ENCODE measurements at regions not wholly inside any gene's neighbourhood (a gene's known extent, or its start where the extent isn't known, plus 50 kb on each side); places are given as distances from the start of the nearest gene placed in this dataset.

DNA sequence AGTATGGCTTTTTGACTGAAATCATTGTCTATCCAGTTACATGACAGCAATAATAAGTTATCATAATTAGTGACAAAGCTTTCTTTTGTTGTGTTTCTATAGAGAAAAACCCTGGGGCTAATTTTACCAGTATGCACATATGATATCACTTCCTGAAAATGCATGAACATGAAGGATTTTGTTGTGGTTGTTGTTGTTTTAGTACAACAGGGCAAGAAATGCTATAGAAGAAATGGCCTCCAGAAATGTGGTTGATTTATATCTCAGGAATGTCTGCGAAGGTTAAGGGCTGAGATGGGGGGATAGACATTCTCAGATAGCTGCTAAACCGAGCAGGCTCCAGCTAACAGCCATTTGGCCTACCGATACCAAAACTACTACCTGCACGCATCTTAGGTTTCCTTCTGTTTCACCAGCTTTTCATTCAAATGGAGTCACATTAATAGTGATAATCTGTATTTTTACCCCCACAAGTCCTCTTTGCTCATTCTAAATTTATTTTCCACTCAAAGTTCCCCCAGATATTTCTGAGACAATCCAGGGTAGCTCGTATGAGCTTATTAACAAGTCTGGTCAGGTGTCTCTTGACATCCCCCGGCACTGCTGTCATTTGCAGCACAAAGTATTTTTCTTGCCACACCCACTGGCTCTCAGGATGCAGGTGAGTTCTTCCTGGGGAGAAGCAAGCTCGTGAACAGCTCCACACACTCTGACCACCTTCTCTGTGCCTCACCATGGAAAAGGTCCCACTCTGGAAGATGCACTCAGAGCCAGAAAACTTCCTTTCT is 232.4 kb upstream of the GAS1 start:
- H3K27me3 ChIP-seq, result no peaks in the 10 kb centered on the region
- H3K9me3 ChIP-seq, result no peaks in the 10 kb centered on the region
- no peaks in the 10 kb centered on the region for H3K36me3 ChIP-seq (ENCODE audit: low read depth, missing control alignments)
- no peaks in the 10 kb centered on the region for H3K4me1 ChIP-seq
- WGBS, 2 donors, result 83 to 89% methylated on average over 7 of the region's 7 CpGs
- no peak for TF ChIP-seq POLR2A (IDR thresholded peaks at IDR 0.05)
- TF ChIP-seq, protein P1, sequence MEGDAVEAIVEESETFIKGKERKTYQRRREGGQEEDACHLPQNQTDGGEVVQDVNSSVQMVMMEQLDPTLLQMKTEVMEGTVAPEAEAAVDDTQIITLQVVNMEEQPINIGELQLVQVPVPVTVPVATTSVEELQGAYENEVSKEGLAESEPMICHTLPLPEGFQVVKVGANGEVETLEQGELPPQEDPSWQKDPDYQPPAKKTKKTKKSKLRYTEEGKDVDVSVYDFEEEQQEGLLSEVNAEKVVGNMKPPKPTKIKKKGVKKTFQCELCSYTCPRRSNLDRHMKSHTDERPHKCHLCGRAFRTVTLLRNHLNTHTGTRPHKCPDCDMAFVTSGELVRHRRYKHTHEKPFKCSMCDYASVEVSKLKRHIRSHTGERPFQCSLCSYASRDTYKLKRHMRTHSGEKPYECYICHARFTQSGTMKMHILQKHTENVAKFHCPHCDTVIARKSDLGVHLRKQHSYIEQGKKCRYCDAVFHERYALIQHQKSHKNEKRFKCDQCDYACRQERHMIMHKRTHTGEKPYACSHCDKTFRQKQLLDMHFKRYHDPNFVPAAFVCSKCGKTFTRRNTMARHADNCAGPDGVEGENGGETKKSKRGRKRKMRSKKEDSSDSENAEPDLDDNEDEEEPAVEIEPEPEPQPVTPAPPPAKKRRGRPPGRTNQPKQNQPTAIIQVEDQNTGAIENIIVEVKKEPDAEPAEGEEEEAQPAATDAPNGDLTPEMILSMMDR (IDR thresholded peaks at IDR 0.05), result no peak
- H3K27ac ChIP-seq, result no peak overlapping the region
- no peak overlapping the region for H3K4me3 ChIP-seq
- no peak for DNase-seq
- intact Hi-C loops (cut with DNase I; ENCODE audit: low total_unique reads), result no loop called here

DNA sequence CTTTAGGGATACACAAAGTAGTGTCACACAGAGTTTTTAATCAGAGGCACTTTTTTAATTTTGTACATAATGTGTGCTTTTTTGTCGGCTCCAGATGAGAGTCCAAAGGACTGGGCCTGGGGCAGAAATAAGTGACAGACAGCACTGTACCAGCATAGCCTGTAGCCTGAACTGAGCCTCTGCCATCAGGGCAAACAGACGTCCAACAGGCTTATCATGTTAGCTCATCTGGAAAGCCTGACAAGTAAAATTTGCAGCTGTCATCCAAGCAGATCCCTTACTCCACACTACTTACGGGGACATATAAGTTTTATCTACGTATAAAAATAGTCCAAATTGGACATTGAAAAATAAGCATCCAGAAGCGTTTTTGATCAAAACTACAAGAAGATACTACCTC is 233.1 kb upstream of the GAS1 start:
- no peak for DNase-seq
- Histone ChIP-seq H3K4me1 (no peaks in the 10 kb centered on the region), H3K9me3 (no peaks in the 10 kb centered on the region), H3K36me3 (ENCODE audit: low read depth, missing control alignments) (no peaks in the 10 kb centered on the region), H3K27ac (no peak overlapping the region), H3K4me3 (no peak overlapping the region), H3K27me3 (no peaks in the 10 kb centered on the region)
- intact Hi-C loops (cut with DNase I; ENCODE audit: low total_unique reads), result no loop called here
- 61 to 68% methylated on average over 5 of the region's 5 CpGs for WGBS, 2 donors
- no peak for TF ChIP-seq POLR2A (IDR thresholded peaks at IDR 0.05)
- TF ChIP-seq, protein P1 (IDR thresholded peaks at IDR 0.05), result no peak

DNA sequence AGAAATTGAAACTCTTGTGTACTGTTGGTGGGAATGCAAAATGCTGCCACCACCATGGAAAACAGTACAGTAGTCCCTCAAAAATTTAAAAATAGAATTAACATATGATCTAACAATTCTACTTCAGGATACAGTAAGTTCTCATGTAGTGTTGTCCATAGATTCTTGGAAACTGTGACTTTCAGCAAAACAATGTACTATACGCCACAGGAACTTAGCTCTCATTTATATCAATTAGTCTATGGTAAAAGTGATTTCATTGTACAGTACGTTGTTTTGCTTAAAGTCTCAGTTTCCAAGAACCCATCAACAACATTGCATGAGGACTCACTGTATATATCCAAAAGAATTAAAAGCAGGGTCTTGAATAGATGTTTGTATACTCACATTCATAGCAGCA is 233.5 kb upstream of the GAS1 start:
- Histone ChIP-seq H3K27ac (no peak overlapping the region), H3K36me3 (ENCODE audit: low read depth, missing control alignments) (no peaks in the 10 kb centered on the region), H3K9me3 (no peaks in the 10 kb centered on the region), H3K27me3 (no peaks in the 10 kb centered on the region), H3K4me3 (no peak overlapping the region), H3K4me1 (no peaks in the 10 kb centered on the region)
- no peak for TF ChIP-seq POLR2A (IDR thresholded peaks at IDR 0.05)
- TF ChIP-seq, protein P1 (IDR thresholded peaks at IDR 0.05), result no peak
- no peak for DNase-seq
- 89 to 93% methylated on average over 2 of the region's 2 CpGs for WGBS, 2 donors
- intact Hi-C loops (cut with DNase I; ENCODE audit: low total_unique reads), result no loop called here

DNA sequence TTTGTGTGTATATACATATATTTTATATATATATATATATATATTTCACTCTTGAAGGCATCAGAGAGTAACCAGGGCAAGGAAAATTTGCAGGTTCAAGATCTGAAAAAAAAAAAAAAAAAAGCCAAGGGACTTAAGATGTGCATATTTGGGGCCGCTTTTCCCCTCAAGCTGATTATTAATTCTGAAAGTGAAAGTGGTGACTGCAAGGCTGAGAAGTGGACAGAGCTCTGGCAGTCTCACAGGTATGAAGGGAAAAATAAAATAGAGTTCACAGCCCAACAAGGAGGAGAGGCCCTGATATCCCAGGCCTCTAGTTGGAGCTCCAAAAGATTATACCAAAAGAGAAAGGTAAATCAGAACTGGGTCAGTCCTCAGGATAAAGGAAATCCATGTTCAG is 234.4 kb upstream of the GAS1 start:
- intact Hi-C loops (cut with DNase I; ENCODE audit: low total_unique reads), result no loop called here
- Histone ChIP-seq H3K4me1 (no peaks in the 10 kb centered on the region), H3K4me3 (no peak overlapping the region), H3K9me3 (no peaks in the 10 kb centered on the region), H3K27me3 (no peaks in the 10 kb centered on the region), H3K27ac (no peak overlapping the region), H3K36me3 (ENCODE audit: low read depth, missing control alignments) (no peaks in the 10 kb centered on the region)
- TF ChIP-seq, protein P1 (IDR thresholded peaks at IDR 0.05), result no peak
- TF ChIP-seq POLR2A (IDR thresholded peaks at IDR 0.05), result no peak
- 82 to 89% methylated on average over 1 of the region's 1 CpG for WGBS, 2 donors
- DNase-seq, result no peak

All from testis (tissue), 2 donors.